PC-3 (cell line): ENCODE measurements at regions not wholly inside any gene's neighbourhood (a gene's known extent, or its start where the extent isn't known, plus 50 kb on each side); places are given as distances from the start of the nearest gene placed in this dataset.

Experiments used
- CTCF ChIP-seq: fragments of 300-600 bp; sonication (generic); conservative IDR thresholded peaks from 2 replicates; pipeline ENCODE4 v1.5.1; 2017; ENCODE audit warnings: antibody characterized with exemption, low read depth, mild to moderate bottlenecking, low read length
- EZH2 ChIP-seq: fragments of 300-600 bp; sonication (generic); IDR thresholded peaks from one replicate; pipeline ENCODE4 v1.6.1; 2017; ENCODE audit warnings: antibody characterized with exemption, mild to moderate bottlenecking, low read length; ENCODE audit not compliant: unreplicated experiment

GRCh38 chr15:36498401-36498800, 81.0 kb upstream of the CDIN1 start:
- TF ChIP-seq CTCF (no peak), EZH2 (no peak)
